ENCODE measurements at regions not wholly inside any gene's neighbourhood (a gene's known extent, or its start where the extent isn't known, plus 50 kb on each side); places are given as distances from the start of the nearest gene placed in this dataset.

GRCh38 chr5:173411791-173412555, 83.8 kb upstream of the STC2 start (continued):
- TF ChIP-seq CHD7 (IDR thresholded peaks at IDR 0.05; ENCODE audit: insufficient replicate concordance, low read length) (no peak), RBBP5 (IDR thresholded peaks at IDR 0.05; ENCODE audit: borderline replicate concordance, low read depth, low read length) (no peak)

Measured in H1 (cell line).